ENCODE measurements at regions not wholly inside any gene's neighbourhood (a gene's known extent, or its start where the extent isn't known, plus 50 kb on each side); places are given as distances from the start of the nearest gene placed in this dataset.

GRCh38 chr5:27217155-27217956 is 179.0 kb upstream of the CDH9 start (continued):
- TF ChIP-seq STAT1 (IDR thresholded peaks at IDR 0.05; ENCODE audit: unreplicated experiment) = no peak
- TF ChIP-seq REST (IDR thresholded peaks at IDR 0.05; ENCODE audit: unreplicated experiment) = no peak
- no peak for TF ChIP-seq NANOG (IDR thresholded peaks at IDR 0.05; ENCODE audit: borderline replicate concordance)
- TF ChIP-seq ETS1 (IDR thresholded peaks at IDR 0.05) = no peak
- TF ChIP-seq ZNF331 (CRISPR knock-in tag; IDR thresholded peaks at IDR 0.05; ENCODE audit: low read depth) = no peak
- TF ChIP-seq POLR2AphosphoS5 (IDR thresholded peaks at IDR 0.05; ENCODE audit: low read depth) = no peak

GRCh38 chr5:27216367-27216950 is 178.1 kb upstream of the CDH9 start:
- ATAC-seq = no peak
- no peaks in the 10 kb centered on the region for H4K20me1 ChIP-seq (replicated peaks; ENCODE audit: insufficient read depth)
- H3K9me3 Mint-ChIP-seq = no peaks in the 10 kb centered on the region; the same call in 2 of the 3 replicates
- no peaks in the 10 kb centered on the region for H3K4me1 ChIP-seq (ENCODE audit: insufficient read depth)
- no peak overlapping the region for H3K4me3 ChIP-seq
- no peaks in the 10 kb centered on the region for H3K27me3 Mint-ChIP-seq (ENCODE audit: insufficient read depth, low read depth, poor library complexity)
- DNase-seq (ENCODE audit: low spot score) = no peak
- no peak overlapping the region for H2AFZ ChIP-seq
- no peaks in the 10 kb centered on the region for H3F3A ChIP-seq (replicated peaks; ENCODE audit: low read depth)
- no peak overlapping the region for H3K4me3 Mint-ChIP-seq
- no peaks in the 10 kb centered on the region for H3K36me3 ChIP-seq (ENCODE audit: insufficient read depth)
- H3K27ac ChIP-seq (ENCODE audit: low read depth) = no peak overlapping the region
- H3K4me1 Mint-ChIP-seq = no peaks in the 10 kb centered on the region
- H3K36me3 Mint-ChIP-seq (ENCODE audit: low read depth) = no peaks in the 10 kb centered on the region
- no peak for TF ChIP-seq CREB1 (CRISPR knock-in tag; IDR thresholded peaks at IDR 0.05; ENCODE audit: low read depth)
- no peak for TF ChIP-seq EZH2 (IDR thresholded peaks at IDR 0.05; ENCODE audit: low read depth, unreplicated experiment)
- no peaks in the 10 kb centered on the region for H3K9me2 ChIP-seq (ENCODE audit: insufficient read depth)
- no peak overlapping the region for H3K4me2 ChIP-seq
- H3K27ac Mint-ChIP-seq = no peak overlapping the region
- no peaks in the 10 kb centered on the region for H3K27me3 ChIP-seq (ENCODE audit: insufficient read depth)
- H3K79me2 ChIP-seq (replicated peaks; ENCODE audit: insufficient read depth) = no peaks in the 10 kb centered on the region

- Mint-ChIP-seq H3K9me3 (peaks cover 26% of the 10 kb centered on the region), H3K36me3 (ENCODE audit: low read depth) (peaks cover 20% of the 10 kb centered on the region; the same call in 2 of the 3 replicates), H3K4me1 (no peaks in the 10 kb centered on the region), H3K27me3 (ENCODE audit: insufficient read depth, low read depth, poor library complexity) (no peaks in the 10 kb centered on the region), H3K27ac (no peak overlapping the region), H3K4me3 (no peak overlapping the region)
- H4K20me1 ChIP-seq (replicated peaks; ENCODE audit: insufficient read depth) = no peaks in the 10 kb centered on the region
- no peak for TF ChIP-seq ZNF114 (CRISPR knock-in tag; IDR thresholded peaks at IDR 0.05)
- H3K79me2 ChIP-seq (replicated peaks; ENCODE audit: insufficient read depth) = no peaks in the 10 kb centered on the region
- H3F3A ChIP-seq (replicated peaks; ENCODE audit: low read depth) = no peaks in the 10 kb centered on the region
- no peak overlapping the region for H3K4me2 ChIP-seq
- no peak overlapping the region for H2AFZ ChIP-seq
- H3K27me3 ChIP-seq (ENCODE audit: insufficient read depth) = no peaks in the 10 kb centered on the region
- DNase-seq (ENCODE audit: low spot score) = no peak
- H3K36me3 ChIP-seq (ENCODE audit: insufficient read depth) = no peaks in the 10 kb centered on the region
- ATAC-seq = no peak
- H3K4me3 ChIP-seq = no peak overlapping the region
- no peaks in the 10 kb centered on the region for H3K9me2 ChIP-seq (ENCODE audit: insufficient read depth)
- no peak overlapping the region for H3K27ac ChIP-seq (ENCODE audit: low read depth)
- no peaks in the 10 kb centered on the region for H3K4me1 ChIP-seq (ENCODE audit: insufficient read depth)
These were observed 169.7 kb upstream of the CDH9 start for GRCh38 chr5:27208051-27208450.

Measured in GM23338 (cell line).